ENCODE measurements at regions not wholly inside any gene's neighbourhood (a gene's known extent, or its start where the extent isn't known, plus 50 kb on each side); places are given as distances from the start of the nearest gene placed in this dataset.
A peak's percentile ranks its signal among the peaks of the same experiment; 100 is the strongest.

GRCh38 chr2:42957861-42958301 lies 165.5 kb upstream of the HAAO start:
- peak; percentile 50 for DNase-seq

GRCh38 chr2:42957109-42957860 lies 164.9 kb upstream of the HAAO start:
- DNase-seq: no peak

- no peak for DNase-seq
These were observed 162.0 kb upstream of the HAAO start for GRCh38 chr2:42954227-42954962.

- DNase-seq: no peak
These were observed 160.8 kb upstream of the HAAO start for GRCh38 chr2:42953216-42953615.

GRCh38 chr2:42951263-42951938 lies 159.0 kb upstream of the HAAO start:
- DNase-seq: no peak

- DNase-seq: no peak
These were observed 156.7 kb upstream of the HAAO start for GRCh38 chr2:42949125-42949524.

GRCh38 chr2:42947809-42948600 lies 155.6 kb upstream of the HAAO start:
- no peak for DNase-seq

GRCh38 chr2:42944779-42945415 lies 152.5 kb upstream of the HAAO start:
- no peak for DNase-seq

GRCh38 chr2:42942990-42943493 lies 150.7 kb upstream of the HAAO start:
- no peak for DNase-seq

GRCh38 chr2:42942214-42942989 lies 150.0 kb upstream of the HAAO start:
- no peak for DNase-seq

- no peak for DNase-seq
These were observed 149.3 kb upstream of the HAAO start for GRCh38 chr2:42941633-42942176.

GRCh38 chr2:42939411-42940206 lies 147.2 kb upstream of the HAAO start:
- no peak for DNase-seq

GRCh38 chr2:42938671-42939370 lies 146.4 kb upstream of the HAAO start:
- DNase-seq: no peak

- no peak for DNase-seq
These were observed 144.9 kb upstream of the HAAO start for GRCh38 chr2:42937171-42937875.

GRCh38 chr2:42935692-42936671 lies 143.6 kb upstream of the HAAO start:
- DNase-seq: no peak

GRCh38 chr2:42934580-42935186 lies 142.3 kb upstream of the HAAO start:
- DNase-seq: no peak

Measured in muscle of arm (tissue), 1 donor.